ENCODE measurements at regions not wholly inside any gene's neighbourhood (a gene's known extent, or its start where the extent isn't known, plus 50 kb on each side); places are given as distances from the start of the nearest gene placed in this dataset.

DNA sequence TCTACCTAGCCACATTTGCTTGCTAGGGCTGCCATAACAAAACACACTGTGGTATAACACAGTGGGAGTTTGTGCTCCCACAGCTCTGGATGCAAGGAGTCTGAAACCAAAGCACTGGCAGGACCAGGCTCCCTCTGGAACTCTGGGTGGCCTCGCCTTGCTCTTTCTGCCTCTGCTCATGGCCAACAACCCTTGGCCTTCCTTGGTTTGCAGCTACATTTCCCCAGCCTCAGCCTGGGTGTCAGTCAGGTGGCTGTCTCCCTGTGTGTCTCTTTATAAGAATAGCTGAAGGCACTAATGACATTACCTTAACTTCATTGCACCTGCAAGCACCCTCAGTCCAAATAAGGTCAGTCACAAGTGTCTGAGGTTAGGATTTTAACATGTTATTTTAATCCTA is 101.0 kb upstream of the IRX2 start:
- no peak for DNase-seq
- H3F3A ChIP-seq (ENCODE audit: insufficient read depth, low read depth) = no peaks in the 10 kb centered on the region
- TF ChIP-seq CTCF (conservative IDR thresholded peaks at IDR 0.05) = no peak
- TF ChIP-seq EZH2 (IDR thresholded peaks at IDR 0.05; ENCODE audit: low read depth) = no peak
- H3K4me1 ChIP-seq (replicated peaks; ENCODE audit: insufficient read depth) = no peaks in the 10 kb centered on the region
- H3K9me3 ChIP-seq (ENCODE audit: insufficient read depth, low read depth) = no peaks in the 10 kb centered on the region
- CTCF ChIA-PET = no interaction called here
- H3K9me2 ChIP-seq (ENCODE audit: insufficient read depth) = no peaks in the 10 kb centered on the region
- POLR2A ChIA-PET (ENCODE audit: unreplicated experiment) = no interaction called here
- H3K27me3 ChIP-seq (ENCODE audit: insufficient read depth, low read depth) = peaks cover 99% of the 10 kb centered on the region
- no peak overlapping the region for H2AFZ ChIP-seq
- no peaks in the 10 kb centered on the region for H3K36me3 ChIP-seq (ENCODE audit: low read depth)
- H3K4me3 ChIP-seq = no peak overlapping the region
- no peak overlapping the region for H3K4me2 ChIP-seq
- intact Hi-C loops (cut with micrococcal nuclease; ENCODE audit: unreplicated experiment) = no loop called here
- H4K20me1 ChIP-seq (ENCODE audit: insufficient read depth) = no peaks in the 10 kb centered on the region
- BruUV-seq (replicated peaks) = no TSS peak
- no peak overlapping the region for H3K27ac ChIP-seq
- no peaks in the 10 kb centered on the region for H3K79me2 ChIP-seq (ENCODE audit: low read depth)

DNA sequence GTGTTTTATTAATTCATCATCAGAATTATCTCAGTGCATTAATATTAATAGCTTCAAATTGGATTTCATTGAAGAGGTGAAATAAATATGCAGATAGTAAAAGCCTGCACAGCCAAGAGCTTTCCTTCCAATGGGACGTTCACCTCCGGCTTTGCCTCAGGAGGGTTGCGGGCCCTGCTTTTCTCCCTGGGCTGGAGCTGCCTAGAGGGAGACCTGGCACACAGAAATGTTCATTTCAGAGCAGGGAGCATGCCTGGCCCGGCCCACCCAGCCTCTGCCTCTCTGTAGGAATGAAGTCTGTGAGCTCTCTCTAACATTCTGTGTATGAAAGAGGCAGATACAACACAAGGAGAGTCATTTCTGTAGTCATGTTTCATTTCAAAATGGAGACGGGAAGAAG is 100.4 kb upstream of the IRX2 start:
- no peaks in the 10 kb centered on the region for H3K4me1 ChIP-seq (replicated peaks; ENCODE audit: insufficient read depth)
- no peaks in the 10 kb centered on the region for H3K9me2 ChIP-seq (ENCODE audit: insufficient read depth)
- no peaks in the 10 kb centered on the region for H3K79me2 ChIP-seq (ENCODE audit: low read depth)
- H3K4me2 ChIP-seq = no peak overlapping the region
- no peaks in the 10 kb centered on the region for H3F3A ChIP-seq (ENCODE audit: insufficient read depth, low read depth)
- H3K36me3 ChIP-seq (ENCODE audit: low read depth) = no peaks in the 10 kb centered on the region
- no peak overlapping the region for H3K27ac ChIP-seq
- no peak for DNase-seq
- TF ChIP-seq EZH2 (IDR thresholded peaks at IDR 0.05; ENCODE audit: low read depth) = no peak
- no peak for TF ChIP-seq CTCF (conservative IDR thresholded peaks at IDR 0.05)
- CTCF ChIA-PET = no interaction called here
- no peaks in the 10 kb centered on the region for H3K9me3 ChIP-seq (ENCODE audit: insufficient read depth, low read depth)
- no peak overlapping the region for H3K4me3 ChIP-seq
- H4K20me1 ChIP-seq (ENCODE audit: insufficient read depth) = no peaks in the 10 kb centered on the region
- intact Hi-C loops (cut with micrococcal nuclease; ENCODE audit: unreplicated experiment) = no loop called here
- peaks cover 96% of the 10 kb centered on the region for H3K27me3 ChIP-seq (ENCODE audit: insufficient read depth, low read depth)
- no peak overlapping the region for H2AFZ ChIP-seq
- POLR2A ChIA-PET (ENCODE audit: unreplicated experiment) = no interaction called here
- no TSS peak for BruUV-seq (replicated peaks)

GRCh38 chr5:2849429-2849828 is 98.0 kb upstream of the IRX2 start:
- no peak overlapping the region for H2AFZ ChIP-seq
- no TSS peak for BruUV-seq (replicated peaks)
- H3K9me3 ChIP-seq (ENCODE audit: insufficient read depth, low read depth) = no peaks in the 10 kb centered on the region
- no peaks in the 10 kb centered on the region for H3K79me2 ChIP-seq (ENCODE audit: low read depth)
- no peaks in the 10 kb centered on the region for H3K4me1 ChIP-seq (replicated peaks; ENCODE audit: insufficient read depth)
- CTCF ChIA-PET = no interaction called here
- no peak overlapping the region for H3K4me3 ChIP-seq
- H3K4me2 ChIP-seq = no peak overlapping the region
- no peaks in the 10 kb centered on the region for H3K36me3 ChIP-seq (ENCODE audit: low read depth)
- no peaks in the 10 kb centered on the region; the same call in 1 of the 2 replicates for H4K20me1 ChIP-seq (ENCODE audit: insufficient read depth)
- peaks cover 92% of the 10 kb centered on the region for H3K27me3 ChIP-seq (ENCODE audit: insufficient read depth, low read depth)
- H3K27ac ChIP-seq = no peak overlapping the region
- POLR2A ChIA-PET (ENCODE audit: unreplicated experiment) = no interaction called here
- TF ChIP-seq CTCF (conservative IDR thresholded peaks at IDR 0.05) (no peak), EZH2 (IDR thresholded peaks at IDR 0.05; ENCODE audit: low read depth) (no peak)
- DNase-seq = no peak
- intact Hi-C loops (cut with micrococcal nuclease; ENCODE audit: unreplicated experiment) = no loop called here
- no peaks in the 10 kb centered on the region for H3K9me2 ChIP-seq (ENCODE audit: insufficient read depth)
- no peaks in the 10 kb centered on the region for H3F3A ChIP-seq (ENCODE audit: insufficient read depth, low read depth)
